H9 (cell line): ENCODE measurements at regions not wholly inside any gene's neighbourhood (a gene's known extent, or its start where the extent isn't known, plus 50 kb on each side); places are given as distances from the start of the nearest gene placed in this dataset.

Source experiments
- DNase-seq: peaks from one replicate; pipeline ENCODE4 v3.0.0-alpha.2; 2017
- H2AFZ ChIP-seq: one replicate; pipeline ENCODE4 v1.6.1; 2013; ENCODE audit warnings: mild to moderate bottlenecking, low read length, control low read depth, moderate library complexity
- H2AK5ac ChIP-seq: 2 replicates; pipeline ENCODE4 v1.6.1; 2013; ENCODE audit warnings: low read length, control low read depth, mixed read lengths; ENCODE audit not compliant: insufficient read length
- H2BK120ac ChIP-seq: one replicate; pipeline ENCODE4 v1.6.1; 2013; ENCODE audit warnings: low read depth, mild to moderate bottlenecking, low read length, control low read depth, inconsistent platforms; ENCODE audit not compliant: poor library complexity, severe bottlenecking
- H2BK12ac ChIP-seq: 2 replicates; pipeline ENCODE4 v1.6.1; 2013; ENCODE audit warnings: low read length, control low read depth, mixed read lengths, low read depth; ENCODE audit not compliant: insufficient read length
- H2BK15ac ChIP-seq: 2 replicates; pipeline ENCODE4 v1.6.1; 2013; ENCODE audit warnings: low read depth, low read length, control low read depth
- H2BK20ac ChIP-seq: one replicate; pipeline ENCODE4 v1.6.1; 2013; ENCODE audit warnings: low read depth, mild to moderate bottlenecking, low read length, control low read depth, inconsistent platforms; ENCODE audit not compliant: poor library complexity, severe bottlenecking
- H2BK5ac ChIP-seq: 2 replicates; pipeline ENCODE4 v1.6.1; 2013; ENCODE audit warnings: low read length, control low read depth, mixed read lengths; ENCODE audit not compliant: insufficient read length
- H3K14ac ChIP-seq: 2 replicates; pipeline ENCODE4 v1.6.1; 2013; ENCODE audit warnings: low read length, control low read depth; ENCODE audit not compliant: insufficient read depth
- H3K18ac ChIP-seq: 2 replicates; pipeline ENCODE4 v1.6.1; 2013; ENCODE audit warnings: low read depth, mild to moderate bottlenecking, mixed read lengths, low read length, control low read depth; ENCODE audit not compliant: insufficient read length
- H3K23ac ChIP-seq: 2 replicates; pipeline ENCODE4 v1.6.1; 2013; ENCODE audit warnings: low read length, control low read depth, mixed read lengths, low read depth; ENCODE audit not compliant: insufficient read length
- H3K23me2 ChIP-seq: 2 replicates; pipeline ENCODE4 v1.6.1; 2013; ENCODE audit warnings: low read depth, mild to moderate bottlenecking, mixed read lengths, low read length, control low read depth; ENCODE audit not compliant: insufficient read length, poor library complexity, severe bottlenecking
- H3K27ac ChIP-seq: 2 replicates; pipeline ENCODE4 v1.5.1; 2013; ENCODE audit warnings: low read length, control low read depth, mixed read lengths, low read depth; ENCODE audit not compliant: insufficient read length
- H3K27me3 ChIP-seq: 2 replicates; pipeline ENCODE4 v1.6.1; 2013; ENCODE audit warnings: low read length, control low read depth, inconsistent platforms; ENCODE audit not compliant: insufficient read depth
- H3K4ac ChIP-seq: 2 replicates; pipeline ENCODE4 v1.6.1; 2013; ENCODE audit warnings: low read depth, mild to moderate bottlenecking, control low read depth, inconsistent platforms, low read length, moderate library complexity
- H3K4me1 ChIP-seq: 2 replicates; pipeline ENCODE4 v1.6.1; 2013; ENCODE audit warnings: low read length, control low read depth, inconsistent platforms; ENCODE audit not compliant: insufficient read depth
- H3K4me2 ChIP-seq: 2 replicates; pipeline ENCODE4 v1.6.1; 2013; ENCODE audit warnings: low read length, control low read depth, mixed read lengths; ENCODE audit not compliant: insufficient read length, insufficient read depth
- H3K56ac ChIP-seq: 2 replicates; pipeline ENCODE4 v1.6.1; 2013; ENCODE audit warnings: low read depth, mild to moderate bottlenecking, mixed read lengths, low read length, control low read depth; ENCODE audit not compliant: insufficient read length
- H3K79me1 ChIP-seq: 2 replicates; pipeline ENCODE4 v1.6.1; 2013; ENCODE audit warnings: low read depth, mild to moderate bottlenecking, moderate library complexity, low read length, control low read depth, inconsistent platforms; ENCODE audit not compliant: insufficient read depth, poor library complexity, severe bottlenecking
- H3K79me2 ChIP-seq: 2 replicates; pipeline ENCODE4 v1.6.1; 2013; ENCODE audit warnings: low read length, control low read depth, inconsistent platforms; ENCODE audit not compliant: insufficient read depth
- H3K9ac ChIP-seq: 2 replicates; pipeline ENCODE4 v1.6.1; 2013; ENCODE audit warnings: low read length, control low read depth, mixed read lengths; ENCODE audit not compliant: insufficient read length; ENCODE audit errors: extremely low read depth
- H3K9me3 ChIP-seq: one replicate; pipeline ENCODE4 v1.6.1; 2013; ENCODE audit warnings: low read depth, low read length, inconsistent platforms; ENCODE audit not compliant: control insufficient read depth
- H3T11ph ChIP-seq: one replicate; pipeline ENCODE4 v1.6.1; 2013; ENCODE audit warnings: mild to moderate bottlenecking, low read length, control low read depth, inconsistent platforms
- H4K20me1 ChIP-seq: one replicate; pipeline ENCODE4 v1.6.1; 2013; ENCODE audit not compliant: control insufficient read depth, insufficient read length, insufficient read depth
- H4K5ac ChIP-seq: 2 replicates; pipeline ENCODE4 v1.6.1; 2013; ENCODE audit warnings: low read depth, mild to moderate bottlenecking, mixed read lengths, low read length, control low read depth; ENCODE audit not compliant: insufficient read length
- H4K8ac ChIP-seq: replicated peaks from 2 replicates; pipeline ENCODE4 v1.6.1; 2013; ENCODE audit warnings: low read length, control low read depth, mixed read lengths, low read depth; ENCODE audit not compliant: insufficient read length
- H4K91ac ChIP-seq: 2 replicates; pipeline ENCODE4 v1.6.1; 2013; ENCODE audit warnings: low read depth, mild to moderate bottlenecking, moderate library complexity, mixed read lengths, low read length, control low read depth; ENCODE audit not compliant: insufficient read length
- H3K27ac Mint-ChIP-seq, 3 experiments: 2 replicates in 2 of 3; 3 replicates in 1 of 3; pipeline ENCODE4 v1.8.0; 2020 to 2021; ENCODE audit warnings: mixed read lengths in 3 of 3, mild to moderate bottlenecking in 1 of 3, moderate library complexity in 1 of 3
- H3K27me3 Mint-ChIP-seq: 2 replicates; pipeline ENCODE4 v1.8.0; 2021; ENCODE audit warnings: low read depth, mild to moderate bottlenecking, moderate library complexity, mixed read lengths
- H3K36me3 Mint-ChIP-seq, 3 experiments: 2 replicates in 2 of 3; 3 replicates in 1 of 3; pipeline ENCODE4 v1.8.0; 2020 to 2021; ENCODE audit warnings: low read depth in 3 of 3, mixed read lengths in 3 of 3; ENCODE audit not compliant: insufficient read depth in 1 of 3
- H3K4me1 Mint-ChIP-seq, 2 experiments: 2 replicates each; pipeline ENCODE4 v1.8.0; 2020; ENCODE audit warnings: mixed read lengths in 2 of 2
- H3K4me3 Mint-ChIP-seq, 2 experiments: 2 replicates in 1 of 2; 3 replicates in 1 of 2; pipeline ENCODE4 v1.8.0; 2020 to 2021; ENCODE audit warnings: mild to moderate bottlenecking in 2 of 2, mixed read lengths in 2 of 2, moderate library complexity in 1 of 2
- H3K9me3 Mint-ChIP-seq, 2 experiments: 2 replicates in 1 of 2; 3 replicates in 1 of 2; pipeline ENCODE4 v1.8.0; 2020; ENCODE audit warnings: mild to moderate bottlenecking in 2 of 2, mixed read lengths in 2 of 2, moderate library complexity in 1 of 2
- WGBS: extraction: QIAGEN DNeasy Blood & Tissue Kit; methylation state at CpG from one replicate; pipeline ENCODE4 v1.1.7; 2013; ENCODE audit warnings: missing lambda C conversion rate, low lambda C conversion rate, mixed read lengths; ENCODE audit not compliant: insufficient read length; ENCODE audit errors: extremely low coverage; 5-methylcytosine and 5-hydroxymethylcytosine counted together
- TF ChIP-seq, protein P1 (sequence below): fragments of 200-600 bp; sonication (generic); conservative IDR thresholded peaks from 3 replicates; pipeline ENCODE4 v1.8.0; 2021; ENCODE audit warnings: antibody characterized with exemption, mild to moderate bottlenecking

DNA sequence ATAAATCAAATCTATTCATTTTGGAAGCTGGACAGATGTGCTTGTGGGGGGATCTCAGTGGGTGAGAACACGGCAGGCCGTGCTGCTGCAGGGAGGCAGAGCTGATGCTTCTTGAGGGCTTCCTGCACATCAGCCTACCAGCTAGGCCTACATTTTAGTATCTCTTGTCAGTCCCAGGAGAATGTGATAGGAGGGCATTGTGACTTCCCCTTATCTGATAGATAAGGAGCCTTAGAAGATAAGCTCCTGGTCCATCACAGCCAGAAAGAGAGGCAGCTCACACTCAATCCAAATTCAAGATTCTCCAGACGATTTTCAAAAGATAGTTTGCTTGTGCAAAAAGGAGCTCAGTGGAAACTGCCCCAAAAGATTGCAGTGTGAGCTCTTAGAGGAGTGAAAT is 89.0 kb downstream of the SHANK2 start:
- peak; percentile 2 for DNase-seq
- Histone ChIP-seq H3K4ac (no peak overlapping the region), H2BK20ac (no peak overlapping the region), H4K5ac (no peak overlapping the region), H2BK120ac (no peak overlapping the region), H4K8ac (no peak overlapping the region), H3T11ph (no peak overlapping the region), H3K18ac (no peak overlapping the region), H3K9me3 (no peaks in the 10 kb centered on the region), H3K27ac (no peak overlapping the region), H3K9ac (no peak overlapping the region), H2BK12ac (no peak overlapping the region), H3K23me2 (no peaks in the 10 kb centered on the region), H3K79me2 (peaks cover 2% of the 10 kb centered on the region; the same call in 1 of the 2 replicates), H2BK15ac (no peak overlapping the region), H3K4me1 (no peaks in the 10 kb centered on the region), H3K79me1 (peaks cover 6% of the 10 kb centered on the region), H3K27me3 (no peaks in the 10 kb centered on the region), H2BK5ac (no peak overlapping the region), H3K23ac (no peak overlapping the region), H3K14ac (no peak overlapping the region), H2AFZ (no peak overlapping the region), H4K91ac (no peak overlapping the region), H3K4me2 (no peak overlapping the region), H2AK5ac (no peak overlapping the region), H4K20me1 (no peaks in the 10 kb centered on the region), H3K56ac (no peak overlapping the region)
- peaks cover 0 to 7% of the 10 kb centered on the region in 2 experiments; a peak in 4 of 5 replicates for H3K9me3 Mint-ChIP-seq
- no peak overlapping the region for H3K4me3 Mint-ChIP-seq
- WGBS, result no CpG with 5 or more reads among the region's 3 CpGs
- H3K4me1 Mint-ChIP-seq, result peaks cover 9 to 11% of the 10 kb centered on the region in 2 experiments
- H3K36me3 Mint-ChIP-seq, result peaks cover 8 to 21% (median 17%) of the 10 kb centered on the region in 3 experiments
- H3K27me3 Mint-ChIP-seq, result no peaks in the 10 kb centered on the region
- H3K27ac Mint-ChIP-seq, result no peak overlapping the region
- TF ChIP-seq, protein P1, sequence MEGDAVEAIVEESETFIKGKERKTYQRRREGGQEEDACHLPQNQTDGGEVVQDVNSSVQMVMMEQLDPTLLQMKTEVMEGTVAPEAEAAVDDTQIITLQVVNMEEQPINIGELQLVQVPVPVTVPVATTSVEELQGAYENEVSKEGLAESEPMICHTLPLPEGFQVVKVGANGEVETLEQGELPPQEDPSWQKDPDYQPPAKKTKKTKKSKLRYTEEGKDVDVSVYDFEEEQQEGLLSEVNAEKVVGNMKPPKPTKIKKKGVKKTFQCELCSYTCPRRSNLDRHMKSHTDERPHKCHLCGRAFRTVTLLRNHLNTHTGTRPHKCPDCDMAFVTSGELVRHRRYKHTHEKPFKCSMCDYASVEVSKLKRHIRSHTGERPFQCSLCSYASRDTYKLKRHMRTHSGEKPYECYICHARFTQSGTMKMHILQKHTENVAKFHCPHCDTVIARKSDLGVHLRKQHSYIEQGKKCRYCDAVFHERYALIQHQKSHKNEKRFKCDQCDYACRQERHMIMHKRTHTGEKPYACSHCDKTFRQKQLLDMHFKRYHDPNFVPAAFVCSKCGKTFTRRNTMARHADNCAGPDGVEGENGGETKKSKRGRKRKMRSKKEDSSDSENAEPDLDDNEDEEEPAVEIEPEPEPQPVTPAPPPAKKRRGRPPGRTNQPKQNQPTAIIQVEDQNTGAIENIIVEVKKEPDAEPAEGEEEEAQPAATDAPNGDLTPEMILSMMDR, result no peak
